ENCODE measurements at regions not wholly inside any gene's neighbourhood (a gene's known extent, or its start where the extent isn't known, plus 50 kb on each side); places are given as distances from the start of the nearest gene placed in this dataset.

DNA sequence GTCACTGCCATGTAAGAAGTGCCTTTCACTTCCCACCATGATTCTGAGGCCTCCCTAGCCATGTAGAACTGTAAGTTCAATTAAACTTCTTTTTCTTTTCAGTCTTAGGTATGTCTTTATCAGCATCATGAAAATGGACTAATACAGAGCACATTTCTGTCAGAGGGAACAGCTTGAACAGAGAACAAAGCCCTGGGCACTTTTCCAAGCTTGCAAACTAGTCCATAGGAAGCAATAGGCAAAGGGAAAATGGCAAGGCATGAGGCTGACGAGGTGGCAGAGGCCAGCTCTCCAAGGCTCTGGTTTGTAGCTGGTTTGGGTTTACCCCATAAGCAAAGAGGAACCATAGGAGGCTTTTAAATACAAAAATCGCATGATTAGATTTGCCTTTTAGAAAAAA lies 185.1 kb upstream of the HDDC2 start:
- no peak for TF ChIP-seq CTCF (IDR thresholded peaks at IDR 0.05)
- TF ChIP-seq POLR2A (IDR thresholded peaks at IDR 0.05) = no peak

Data from lower leg skin (tissue), 3 donors.